ENCODE measurements at regions not wholly inside any gene's neighbourhood (a gene's known extent, or its start where the extent isn't known, plus 50 kb on each side); places are given as distances from the start of the nearest gene placed in this dataset.
"Not testable (repeated sequence)": the region's sequence is repeated elsewhere in the genome, so short reads cannot be mapped to it uniquely, and the experiment has no call there.

DNA sequence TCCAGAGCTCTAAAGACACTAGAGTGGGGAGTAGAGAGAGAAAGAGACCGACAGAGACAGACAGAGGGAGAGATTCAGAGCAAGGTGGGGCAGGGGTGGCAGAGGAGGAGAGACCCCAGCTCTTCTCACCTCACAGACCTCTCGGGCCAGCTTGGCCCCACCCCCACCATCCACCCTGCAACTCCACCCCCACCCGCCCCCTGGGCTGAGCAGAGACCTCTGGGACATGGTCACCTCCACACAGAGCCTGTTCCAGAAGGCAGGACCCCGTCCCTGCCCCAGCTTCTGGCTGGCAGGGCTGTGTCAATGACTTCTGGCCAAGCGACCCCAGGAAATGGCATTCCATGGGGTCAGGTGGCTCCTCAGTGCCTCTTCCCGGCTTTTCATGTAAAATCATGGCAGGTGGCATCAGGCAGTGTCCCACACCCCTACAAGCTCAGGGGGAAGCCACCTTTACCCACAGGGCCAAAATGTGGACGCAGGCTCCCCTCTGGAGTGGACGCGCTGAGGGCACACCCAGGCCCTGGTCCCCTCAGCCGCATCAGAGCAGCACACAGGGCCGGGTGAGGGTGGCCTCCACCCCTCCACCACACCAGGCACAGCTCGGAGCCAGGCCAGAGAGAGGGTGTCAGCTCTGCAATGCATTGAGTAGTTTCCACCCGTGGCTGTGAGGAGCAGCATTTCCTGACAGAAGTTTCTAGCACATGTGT lies 131.2 kb upstream of the LPCAT1 start (continued):
- TF ChIP-seq, protein P1, sequence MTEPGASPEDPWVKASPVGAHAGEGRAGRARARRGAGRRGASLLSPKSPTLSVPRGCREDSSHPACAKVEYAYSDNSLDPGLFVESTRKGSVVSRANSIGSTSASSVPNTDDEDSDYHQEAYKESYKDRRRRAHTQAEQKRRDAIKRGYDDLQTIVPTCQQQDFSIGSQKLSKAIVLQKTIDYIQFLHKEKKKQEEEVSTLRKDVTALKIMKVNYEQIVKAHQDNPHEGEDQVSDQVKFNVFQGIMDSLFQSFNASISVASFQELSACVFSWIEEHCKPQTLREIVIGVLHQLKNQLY (CRISPR knock-in tag; IDR thresholded peaks at IDR 0.05) = no peak
- TF ChIP-seq, protein P2, sequence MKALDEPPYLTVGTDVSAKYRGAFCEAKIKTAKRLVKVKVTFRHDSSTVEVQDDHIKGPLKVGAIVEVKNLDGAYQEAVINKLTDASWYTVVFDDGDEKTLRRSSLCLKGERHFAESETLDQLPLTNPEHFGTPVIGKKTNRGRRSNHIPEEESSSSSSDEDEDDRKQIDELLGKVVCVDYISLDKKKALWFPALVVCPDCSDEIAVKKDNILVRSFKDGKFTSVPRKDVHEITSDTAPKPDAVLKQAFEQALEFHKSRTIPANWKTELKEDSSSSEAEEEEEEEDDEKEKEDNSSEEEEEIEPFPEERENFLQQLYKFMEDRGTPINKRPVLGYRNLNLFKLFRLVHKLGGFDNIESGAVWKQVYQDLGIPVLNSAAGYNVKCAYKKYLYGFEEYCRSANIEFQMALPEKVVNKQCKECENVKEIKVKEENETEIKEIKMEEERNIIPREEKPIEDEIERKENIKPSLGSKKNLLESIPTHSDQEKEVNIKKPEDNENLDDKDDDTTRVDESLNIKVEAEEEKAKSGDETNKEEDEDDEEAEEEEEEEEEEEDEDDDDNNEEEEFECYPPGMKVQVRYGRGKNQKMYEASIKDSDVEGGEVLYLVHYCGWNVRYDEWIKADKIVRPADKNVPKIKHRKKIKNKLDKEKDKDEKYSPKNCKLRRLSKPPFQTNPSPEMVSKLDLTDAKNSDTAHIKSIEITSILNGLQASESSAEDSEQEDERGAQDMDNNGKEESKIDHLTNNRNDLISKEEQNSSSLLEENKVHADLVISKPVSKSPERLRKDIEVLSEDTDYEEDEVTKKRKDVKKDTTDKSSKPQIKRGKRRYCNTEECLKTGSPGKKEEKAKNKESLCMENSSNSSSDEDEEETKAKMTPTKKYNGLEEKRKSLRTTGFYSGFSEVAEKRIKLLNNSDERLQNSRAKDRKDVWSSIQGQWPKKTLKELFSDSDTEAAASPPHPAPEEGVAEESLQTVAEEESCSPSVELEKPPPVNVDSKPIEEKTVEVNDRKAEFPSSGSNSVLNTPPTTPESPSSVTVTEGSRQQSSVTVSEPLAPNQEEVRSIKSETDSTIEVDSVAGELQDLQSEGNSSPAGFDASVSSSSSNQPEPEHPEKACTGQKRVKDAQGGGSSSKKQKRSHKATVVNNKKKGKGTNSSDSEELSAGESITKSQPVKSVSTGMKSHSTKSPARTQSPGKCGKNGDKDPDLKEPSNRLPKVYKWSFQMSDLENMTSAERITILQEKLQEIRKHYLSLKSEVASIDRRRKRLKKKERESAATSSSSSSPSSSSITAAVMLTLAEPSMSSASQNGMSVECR (CRISPR knock-in tag; IDR thresholded peaks at IDR 0.05; ENCODE audit: borderline replicate concordance) = no peak
- no peak for TF ChIP-seq NFE2L1 (CRISPR knock-in tag; IDR thresholded peaks at IDR 0.05)
- TF ChIP-seq ESRRA (CRISPR knock-in tag; IDR thresholded peaks at IDR 0.05; ENCODE audit: borderline replicate concordance) = no peak
- no peak for TF ChIP-seq NFATC4 (CRISPR knock-in tag; IDR thresholded peaks at IDR 0.05)
- no peak for TF ChIP-seq ZNF416 (CRISPR knock-in tag; IDR thresholded peaks at IDR 0.05)

DNA sequence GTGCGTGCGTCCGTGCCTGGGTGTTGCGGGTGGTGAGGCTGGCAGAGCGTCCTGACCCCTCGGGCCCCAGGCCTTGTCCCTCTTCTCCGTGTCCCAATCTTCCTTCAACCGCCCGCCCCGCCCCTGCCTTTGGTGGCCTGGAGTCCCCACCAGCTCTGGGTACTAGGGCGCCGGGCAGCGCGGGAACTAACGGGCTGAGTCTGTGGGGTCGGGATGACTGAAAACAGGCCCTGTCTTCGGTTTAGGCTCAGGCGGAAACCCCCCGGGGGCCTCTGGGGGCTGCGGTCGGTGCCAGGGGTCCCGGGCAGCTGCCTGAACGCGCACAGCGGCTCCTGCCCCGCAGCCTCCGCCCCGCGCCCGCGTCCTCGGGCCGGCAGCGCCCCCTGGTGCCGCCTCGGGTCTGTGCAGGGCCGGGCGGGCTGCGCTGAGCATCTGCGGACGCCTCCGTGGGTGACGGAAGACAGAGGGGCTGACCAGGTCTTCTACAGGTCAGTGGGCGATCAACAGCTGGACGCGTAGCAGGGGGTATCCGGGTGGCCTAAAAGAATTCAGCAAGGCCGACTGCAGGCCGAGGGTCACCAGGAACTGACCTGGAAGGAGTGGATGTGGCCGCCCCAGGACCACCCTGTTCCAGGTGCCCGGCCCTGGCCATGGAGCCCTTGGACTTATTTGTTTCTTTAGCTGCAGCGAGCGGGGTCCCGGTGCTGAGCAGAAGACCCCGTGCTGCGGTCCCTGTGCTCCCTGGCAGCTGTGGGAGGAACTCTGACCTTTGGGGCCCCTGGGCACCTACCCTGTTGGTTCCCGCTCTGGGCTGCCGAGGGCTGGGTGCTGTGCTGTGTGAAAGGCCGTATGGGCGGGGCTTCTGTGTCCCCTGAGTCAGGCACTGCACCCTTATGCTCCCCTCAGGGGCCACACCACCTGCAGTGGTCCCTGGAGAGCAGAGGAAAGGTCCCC lies 130.2 kb upstream of the LPCAT1 start:
- Mint-ChIP-seq H3K27me3 (ENCODE audit: low read depth) (peaks cover 43% of the 10 kb centered on the region), H3K4me3 (peak overlapping the region; percentile 61)
- H3K27ac Mint-ChIP-seq, H3K4me1 Mint-ChIP-seq, H3K36me3 Mint-ChIP-seq, H3K9me3 Mint-ChIP-seq, POLR2A ChIA-PET: not testable (repeated sequence)
- TF ChIP-seq, protein P3, sequence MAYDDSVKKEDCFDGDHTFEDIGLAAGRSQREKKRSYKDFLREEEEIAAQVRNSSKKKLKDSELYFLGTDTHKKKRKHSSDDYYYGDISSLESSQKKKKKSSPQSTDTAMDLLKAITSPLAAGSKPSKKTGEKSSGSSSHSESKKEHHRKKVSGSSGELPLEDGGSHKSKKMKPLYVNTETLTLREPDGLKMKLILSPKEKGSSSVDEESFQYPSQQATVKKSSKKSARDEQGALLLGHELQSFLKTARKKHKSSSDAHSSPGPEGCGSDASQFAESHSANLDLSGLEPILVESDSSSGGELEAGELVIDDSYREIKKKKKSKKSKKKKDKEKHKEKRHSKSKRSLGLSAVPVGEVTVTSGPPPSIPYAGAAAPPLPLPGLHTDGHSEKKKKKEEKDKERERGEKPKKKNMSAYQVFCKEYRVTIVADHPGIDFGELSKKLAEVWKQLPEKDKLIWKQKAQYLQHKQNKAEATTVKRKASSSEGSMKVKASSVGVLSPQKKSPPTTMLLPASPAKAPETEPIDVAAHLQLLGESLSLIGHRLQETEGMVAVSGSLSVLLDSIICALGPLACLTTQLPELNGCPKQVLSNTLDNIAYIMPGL (CRISPR knock-in tag; IDR thresholded peaks at IDR 0.05) = 0 out of 2 replicates have a peak, but pooled peaks have one; percentile 33
- TF ChIP-seq, protein P4, sequence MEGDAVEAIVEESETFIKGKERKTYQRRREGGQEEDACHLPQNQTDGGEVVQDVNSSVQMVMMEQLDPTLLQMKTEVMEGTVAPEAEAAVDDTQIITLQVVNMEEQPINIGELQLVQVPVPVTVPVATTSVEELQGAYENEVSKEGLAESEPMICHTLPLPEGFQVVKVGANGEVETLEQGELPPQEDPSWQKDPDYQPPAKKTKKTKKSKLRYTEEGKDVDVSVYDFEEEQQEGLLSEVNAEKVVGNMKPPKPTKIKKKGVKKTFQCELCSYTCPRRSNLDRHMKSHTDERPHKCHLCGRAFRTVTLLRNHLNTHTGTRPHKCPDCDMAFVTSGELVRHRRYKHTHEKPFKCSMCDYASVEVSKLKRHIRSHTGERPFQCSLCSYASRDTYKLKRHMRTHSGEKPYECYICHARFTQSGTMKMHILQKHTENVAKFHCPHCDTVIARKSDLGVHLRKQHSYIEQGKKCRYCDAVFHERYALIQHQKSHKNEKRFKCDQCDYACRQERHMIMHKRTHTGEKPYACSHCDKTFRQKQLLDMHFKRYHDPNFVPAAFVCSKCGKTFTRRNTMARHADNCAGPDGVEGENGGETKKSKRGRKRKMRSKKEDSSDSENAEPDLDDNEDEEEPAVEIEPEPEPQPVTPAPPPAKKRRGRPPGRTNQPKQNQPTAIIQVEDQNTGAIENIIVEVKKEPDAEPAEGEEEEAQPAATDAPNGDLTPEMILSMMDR (IDR thresholded peaks at IDR 0.05) = peak; percentile 47
- peak; percentile 93 for ATAC-seq
- CTCF ChIA-PET = interaction anchor here (0.5 to 3.4 kb wide), 12 partner anchors 10 to 1374 kb away, joined by 3 to 44 read pairs (median 4); no protein-coding TSS in a partner anchor
- DNase-seq (ENCODE audit: low spot score) = peak; percentile 55

DNA sequence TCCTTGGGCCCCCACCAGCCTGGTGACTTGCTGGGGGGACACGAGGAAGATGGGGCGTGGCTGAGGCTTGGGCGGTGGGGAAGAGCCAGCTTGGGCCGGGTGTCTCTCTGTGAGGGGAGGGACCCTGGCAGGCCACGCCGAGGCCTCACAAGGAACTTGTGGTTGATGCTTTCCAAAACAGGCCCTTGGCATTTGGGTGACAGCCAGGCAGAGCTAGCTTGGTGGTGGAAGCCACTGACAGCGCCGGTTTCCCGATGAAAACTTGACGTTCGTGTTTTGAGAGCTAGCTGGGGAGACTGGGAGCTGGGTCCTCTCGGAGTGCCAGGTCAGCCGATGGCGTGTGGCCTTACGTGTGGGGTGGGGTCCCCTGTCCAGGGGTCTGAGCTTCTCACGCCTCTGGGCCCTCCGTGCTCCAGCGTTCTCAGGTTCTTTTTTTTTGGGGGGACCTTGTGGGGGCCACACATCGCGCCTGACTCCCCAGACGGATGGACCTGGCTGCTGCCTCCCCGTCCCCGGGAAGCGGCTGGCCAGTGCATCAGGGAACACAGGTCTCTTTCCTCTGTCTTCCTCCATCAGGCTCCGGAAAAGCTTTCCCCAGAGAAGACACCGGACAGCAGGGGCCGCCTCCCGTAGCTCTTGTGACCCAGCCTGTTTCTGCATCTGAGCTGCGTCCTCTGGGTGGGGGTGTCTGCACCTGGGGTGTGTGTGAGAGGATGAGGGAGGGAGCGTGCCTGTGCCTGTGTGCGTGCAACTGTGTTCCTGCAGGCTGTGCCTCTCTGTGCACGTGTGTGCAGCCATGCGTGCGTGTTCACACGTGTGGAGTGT lies 129.3 kb upstream of the LPCAT1 start:
- peaks cover 3% of the 10 kb centered on the region for H3K4me1 Mint-ChIP-seq
- peaks cover 45% of the 10 kb centered on the region for H3K27me3 Mint-ChIP-seq (ENCODE audit: low read depth)
- no peak overlapping the region for H3K27ac Mint-ChIP-seq
- POLR2A ChIA-PET = interaction anchor here (0.5 kb wide), 1 partner anchor 34 kb away, joined by 3 read pairs; no protein-coding TSS in a partner anchor
- no peaks in the 10 kb centered on the region for H3K36me3 Mint-ChIP-seq
- H3K9me3 Mint-ChIP-seq = no peaks in the 10 kb centered on the region
- CTCF ChIA-PET = interaction anchor here (0.6 to 3.4 kb wide), 10 partner anchors 9 to 486 kb away, joined by 3 to 44 read pairs (median 4); no protein-coding TSS in a partner anchor
- ATAC-seq = peak; percentile 11
- H3K4me3 Mint-ChIP-seq = peak overlapping the region; percentile 61
- DNase-seq (ENCODE audit: low spot score) = no peak
- TF ChIP-seq, protein P5, sequence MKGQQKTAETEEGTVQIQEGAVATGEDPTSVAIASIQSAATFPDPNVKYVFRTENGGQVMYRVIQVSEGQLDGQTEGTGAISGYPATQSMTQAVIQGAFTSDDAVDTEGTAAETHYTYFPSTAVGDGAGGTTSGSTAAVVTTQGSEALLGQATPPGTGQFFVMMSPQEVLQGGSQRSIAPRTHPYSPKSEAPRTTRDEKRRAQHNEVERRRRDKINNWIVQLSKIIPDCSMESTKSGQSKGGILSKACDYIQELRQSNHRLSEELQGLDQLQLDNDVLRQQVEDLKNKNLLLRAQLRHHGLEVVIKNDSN (CRISPR knock-in tag; IDR thresholded peaks at IDR 0.05) = no peak
- TF ChIP-seq, protein P6, sequence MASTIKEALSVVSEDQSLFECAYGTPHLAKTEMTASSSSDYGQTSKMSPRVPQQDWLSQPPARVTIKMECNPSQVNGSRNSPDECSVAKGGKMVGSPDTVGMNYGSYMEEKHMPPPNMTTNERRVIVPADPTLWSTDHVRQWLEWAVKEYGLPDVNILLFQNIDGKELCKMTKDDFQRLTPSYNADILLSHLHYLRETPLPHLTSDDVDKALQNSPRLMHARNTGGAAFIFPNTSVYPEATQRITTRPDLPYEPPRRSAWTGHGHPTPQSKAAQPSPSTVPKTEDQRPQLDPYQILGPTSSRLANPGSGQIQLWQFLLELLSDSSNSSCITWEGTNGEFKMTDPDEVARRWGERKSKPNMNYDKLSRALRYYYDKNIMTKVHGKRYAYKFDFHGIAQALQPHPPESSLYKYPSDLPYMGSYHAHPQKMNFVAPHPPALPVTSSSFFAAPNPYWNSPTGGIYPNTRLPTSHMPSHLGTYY (CRISPR knock-in tag; IDR thresholded peaks at IDR 0.05) = no peak
- TF ChIP-seq ZBTB21 (CRISPR knock-in tag; IDR thresholded peaks at IDR 0.05; ENCODE audit: borderline replicate concordance) (no peak), RORB (CRISPR knock-in tag; IDR thresholded peaks at IDR 0.05) (no peak), GTF2I (CRISPR knock-in tag; conservative IDR thresholded peaks at IDR 0.05) (no peak)
- TF ChIP-seq, protein P1 (CRISPR knock-in tag; IDR thresholded peaks at IDR 0.05) = no peak
- TF ChIP-seq, protein P7, sequence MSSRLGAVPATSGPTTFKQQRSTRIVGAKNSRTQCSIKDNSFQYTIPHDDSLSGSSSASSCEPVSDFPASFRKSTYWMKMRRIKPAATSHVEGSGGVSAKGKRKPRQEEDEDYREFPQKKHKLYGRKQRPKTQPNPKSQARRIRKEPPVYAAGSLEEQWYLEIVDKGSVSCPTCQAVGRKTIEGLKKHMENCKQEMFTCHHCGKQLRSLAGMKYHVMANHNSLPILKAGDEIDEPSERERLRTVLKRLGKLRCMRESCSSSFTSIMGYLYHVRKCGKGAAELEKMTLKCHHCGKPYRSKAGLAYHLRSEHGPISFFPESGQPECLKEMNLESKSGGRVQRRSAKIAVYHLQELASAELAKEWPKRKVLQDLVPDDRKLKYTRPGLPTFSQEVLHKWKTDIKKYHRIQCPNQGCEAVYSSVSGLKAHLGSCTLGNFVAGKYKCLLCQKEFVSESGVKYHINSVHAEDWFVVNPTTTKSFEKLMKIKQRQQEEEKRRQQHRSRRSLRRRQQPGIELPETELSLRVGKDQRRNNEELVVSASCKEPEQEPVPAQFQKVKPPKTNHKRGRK (CRISPR knock-in tag; IDR thresholded peaks at IDR 0.05; ENCODE audit: borderline replicate concordance) = no peak

Measured in WTC11 (cell line).